ENCODE measurements at regions not wholly inside any gene's neighbourhood (a gene's known extent, or its start where the extent isn't known, plus 50 kb on each side); places are given as distances from the start of the nearest gene placed in this dataset.

DNA sequence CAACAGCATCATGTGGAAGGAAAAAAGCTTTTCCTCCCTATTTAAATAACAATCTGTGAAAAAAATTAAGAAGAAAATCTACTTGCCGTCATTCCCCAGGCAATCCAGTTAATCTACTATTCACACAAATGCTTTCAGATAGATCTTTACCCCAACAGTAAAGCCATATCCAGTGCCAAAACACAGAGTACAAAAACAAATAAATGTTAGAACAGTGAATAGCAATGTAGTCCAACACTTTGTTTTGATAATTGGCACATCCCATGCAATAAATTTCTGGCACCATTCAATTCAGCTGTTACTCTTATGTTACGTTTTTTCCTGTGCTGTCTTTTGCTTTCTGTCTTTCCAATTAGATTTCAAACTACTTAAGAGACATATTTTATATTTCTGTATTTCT is 2245.5 kb upstream of the WWC1 start:
- TF ChIP-seq, protein P1, sequence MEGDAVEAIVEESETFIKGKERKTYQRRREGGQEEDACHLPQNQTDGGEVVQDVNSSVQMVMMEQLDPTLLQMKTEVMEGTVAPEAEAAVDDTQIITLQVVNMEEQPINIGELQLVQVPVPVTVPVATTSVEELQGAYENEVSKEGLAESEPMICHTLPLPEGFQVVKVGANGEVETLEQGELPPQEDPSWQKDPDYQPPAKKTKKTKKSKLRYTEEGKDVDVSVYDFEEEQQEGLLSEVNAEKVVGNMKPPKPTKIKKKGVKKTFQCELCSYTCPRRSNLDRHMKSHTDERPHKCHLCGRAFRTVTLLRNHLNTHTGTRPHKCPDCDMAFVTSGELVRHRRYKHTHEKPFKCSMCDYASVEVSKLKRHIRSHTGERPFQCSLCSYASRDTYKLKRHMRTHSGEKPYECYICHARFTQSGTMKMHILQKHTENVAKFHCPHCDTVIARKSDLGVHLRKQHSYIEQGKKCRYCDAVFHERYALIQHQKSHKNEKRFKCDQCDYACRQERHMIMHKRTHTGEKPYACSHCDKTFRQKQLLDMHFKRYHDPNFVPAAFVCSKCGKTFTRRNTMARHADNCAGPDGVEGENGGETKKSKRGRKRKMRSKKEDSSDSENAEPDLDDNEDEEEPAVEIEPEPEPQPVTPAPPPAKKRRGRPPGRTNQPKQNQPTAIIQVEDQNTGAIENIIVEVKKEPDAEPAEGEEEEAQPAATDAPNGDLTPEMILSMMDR (IDR thresholded peaks at IDR 0.05): no peak
- TF ChIP-seq POLR2A (IDR thresholded peaks at IDR 0.05) (no peak), EP300 (IDR thresholded peaks at IDR 0.05; ENCODE audit: low read depth) (no peak)

All from transverse colon (tissue), 3 donors.